Loucy (cell line): ENCODE measurements at regions not wholly inside any gene's neighbourhood (a gene's known extent, or its start where the extent isn't known, plus 50 kb on each side); places are given as distances from the start of the nearest gene placed in this dataset.

Experiments used
- H2AFZ ChIP-seq: fragments of 200-600 bp; sonication (generic); 2 replicates; pipeline ENCODE4 v1.6.0; 2016; ENCODE audit warnings: antibody characterized with exemption, mild to moderate bottlenecking, low read length, moderate library complexity
- H3F3A ChIP-seq: fragments of 200-600 bp; 2 replicates; pipeline ENCODE4 v1.6.0; 2016; ENCODE audit warnings: antibody characterized with exemption, low read depth, mild to moderate bottlenecking
- H3K27me3 ChIP-seq: fragments of 200-600 bp; sonication (generic); 2 replicates; pipeline ENCODE4 v1.6.1; 2014; ENCODE audit warnings: low read length, mild to moderate bottlenecking; ENCODE audit not compliant: insufficient read depth, poor library complexity, severe bottlenecking
- H3K36me3 ChIP-seq: fragments of 200-600 bp; sonication (generic); 2 replicates; pipeline ENCODE4 v1.6.1; 2016; ENCODE audit warnings: low read length; ENCODE audit not compliant: insufficient read depth
- H3K4me1 ChIP-seq: fragments of 200-600 bp; sonication (generic); 2 replicates; pipeline ENCODE4 v1.5.1; 2014; ENCODE audit warnings: low read length, mild to moderate bottlenecking; ENCODE audit not compliant: insufficient read depth, poor library complexity, severe bottlenecking
- H3K4me2 ChIP-seq: fragments of 200-600 bp; sonication (generic); 2 replicates; pipeline ENCODE4 v1.6.0; 2014; ENCODE audit warnings: antibody characterized with exemption, low read length, low read depth, mild to moderate bottlenecking; ENCODE audit not compliant: poor library complexity, severe bottlenecking
- H3K4me3 ChIP-seq: fragments of 200-600 bp; sonication (generic); 2 replicates; pipeline ENCODE4 v1.5.1; 2014; ENCODE audit warnings: low read length, mild to moderate bottlenecking, mixed read lengths; ENCODE audit not compliant: poor library complexity, severe bottlenecking
- H3K79me2 ChIP-seq: fragments of 200-600 bp; sonication (generic); 2 replicates; pipeline ENCODE4 v1.6.1; 2014; ENCODE audit warnings: low read length; ENCODE audit not compliant: insufficient read depth
- H3K9ac ChIP-seq: fragments of 200-600 bp; sonication (generic); 2 replicates; pipeline ENCODE4 v1.6.0; 2014; ENCODE audit warnings: mild to moderate bottlenecking, low read depth, low read length, moderate library complexity; ENCODE audit not compliant: poor library complexity, severe bottlenecking
- H3K9me2 ChIP-seq: fragments of 200-600 bp; sonication (generic); replicated peaks from 2 replicates; pipeline ENCODE4 v1.6.1; 2016; ENCODE audit warnings: low read depth, low read length, mixed read lengths
- H3K9me3 ChIP-seq: fragments of 200-600 bp; sonication (generic); 2 replicates; pipeline ENCODE4 v1.6.1; 2014; ENCODE audit warnings: mild to moderate bottlenecking, antibody characterized with exemption, low read length, low read depth; ENCODE audit not compliant: insufficient read depth
- H4K20me1 ChIP-seq: fragments of 200-600 bp; sonication (generic); 2 replicates; pipeline ENCODE4 v1.6.0; 2014; ENCODE audit warnings: antibody characterized with exemption, low read length, mild to moderate bottlenecking; ENCODE audit not compliant: insufficient read depth, poor library complexity, severe bottlenecking
- EZH2phosphoT487 ChIP-seq: fragments of 200-600 bp; IDR thresholded peaks from 2 replicates; pipeline ENCODE4 v1.6.1; 2018; ENCODE audit warnings: antibody characterized with exemption, mild to moderate bottlenecking, moderate library complexity, borderline replicate concordance
- TF ChIP-seq, protein P1 (sequence below): fragments of 200-600 bp; sonication (generic); conservative IDR thresholded peaks from 2 replicates; pipeline ENCODE4 v1.5.1; 2014; ENCODE audit warnings: mild to moderate bottlenecking, antibody characterized with exemption, low read length

DNA sequence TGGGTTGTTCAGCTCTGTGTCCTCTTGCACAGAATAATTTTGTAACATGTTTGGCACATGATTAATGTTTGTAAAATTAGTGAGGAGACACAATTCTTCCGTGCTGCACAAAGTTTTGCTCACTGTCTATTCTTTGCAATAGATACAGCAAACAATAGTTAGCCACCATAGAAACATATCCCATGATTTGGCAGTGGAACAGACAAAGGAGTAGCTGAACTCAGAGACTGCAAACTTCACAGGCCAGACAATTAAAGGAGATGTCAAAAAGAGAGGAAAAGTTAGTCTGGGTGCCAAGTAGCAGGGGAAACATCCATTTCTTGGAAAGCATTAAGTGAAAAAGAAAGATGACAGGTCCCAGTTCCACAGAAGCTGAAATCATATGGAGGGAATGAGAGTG, 267.4 kb upstream of the NRXN1 start:
- Histone ChIP-seq H3K9me2 (no peaks in the 10 kb centered on the region), H3K9ac (no peak overlapping the region), H3K27me3 (no peaks in the 10 kb centered on the region), H4K20me1 (no peaks in the 10 kb centered on the region), H3K4me2 (no peak overlapping the region), H3K36me3 (no peaks in the 10 kb centered on the region), H2AFZ (no peak overlapping the region), H3K4me1 (no peaks in the 10 kb centered on the region), H3K9me3 (no peaks in the 10 kb centered on the region), H3K4me3 (no peak overlapping the region), H3K79me2 (no peaks in the 10 kb centered on the region), H3F3A (no peaks in the 10 kb centered on the region)
- no peak for TF ChIP-seq EZH2phosphoT487
- TF ChIP-seq, protein P1, sequence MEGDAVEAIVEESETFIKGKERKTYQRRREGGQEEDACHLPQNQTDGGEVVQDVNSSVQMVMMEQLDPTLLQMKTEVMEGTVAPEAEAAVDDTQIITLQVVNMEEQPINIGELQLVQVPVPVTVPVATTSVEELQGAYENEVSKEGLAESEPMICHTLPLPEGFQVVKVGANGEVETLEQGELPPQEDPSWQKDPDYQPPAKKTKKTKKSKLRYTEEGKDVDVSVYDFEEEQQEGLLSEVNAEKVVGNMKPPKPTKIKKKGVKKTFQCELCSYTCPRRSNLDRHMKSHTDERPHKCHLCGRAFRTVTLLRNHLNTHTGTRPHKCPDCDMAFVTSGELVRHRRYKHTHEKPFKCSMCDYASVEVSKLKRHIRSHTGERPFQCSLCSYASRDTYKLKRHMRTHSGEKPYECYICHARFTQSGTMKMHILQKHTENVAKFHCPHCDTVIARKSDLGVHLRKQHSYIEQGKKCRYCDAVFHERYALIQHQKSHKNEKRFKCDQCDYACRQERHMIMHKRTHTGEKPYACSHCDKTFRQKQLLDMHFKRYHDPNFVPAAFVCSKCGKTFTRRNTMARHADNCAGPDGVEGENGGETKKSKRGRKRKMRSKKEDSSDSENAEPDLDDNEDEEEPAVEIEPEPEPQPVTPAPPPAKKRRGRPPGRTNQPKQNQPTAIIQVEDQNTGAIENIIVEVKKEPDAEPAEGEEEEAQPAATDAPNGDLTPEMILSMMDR, result no peak

DNA sequence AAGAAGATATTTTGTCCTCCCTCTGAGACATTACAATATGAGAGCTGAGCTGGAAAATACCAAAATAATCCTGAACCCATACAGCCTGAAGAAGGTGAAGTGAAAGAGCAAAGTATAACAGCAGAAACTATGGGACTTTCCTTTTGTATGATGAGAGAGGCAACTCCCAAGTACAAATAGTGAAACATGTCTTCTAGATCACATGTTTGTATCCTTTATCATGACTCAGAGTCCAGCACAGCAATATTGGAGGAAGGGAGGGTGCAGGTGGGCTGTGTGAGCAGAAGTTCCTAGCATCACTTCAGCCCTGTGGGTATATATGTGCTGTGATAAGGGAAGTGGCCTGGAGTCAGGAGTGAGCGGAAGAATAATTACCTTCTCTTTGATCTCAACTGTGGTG, 265.6 kb upstream of the NRXN1 start:
- Histone ChIP-seq H3K27me3 (no peaks in the 10 kb centered on the region), H3F3A (no peaks in the 10 kb centered on the region), H3K36me3 (no peaks in the 10 kb centered on the region), H4K20me1 (no peaks in the 10 kb centered on the region), H3K4me2 (no peak overlapping the region), H3K9ac (no peak overlapping the region), H3K9me3 (no peaks in the 10 kb centered on the region), H3K9me2 (no peaks in the 10 kb centered on the region), H3K4me1 (no peaks in the 10 kb centered on the region), H3K79me2 (no peaks in the 10 kb centered on the region), H3K4me3 (no peak overlapping the region), H2AFZ (no peak overlapping the region)
- TF ChIP-seq, protein P1, result no peak
- no peak for TF ChIP-seq EZH2phosphoT487

DNA sequence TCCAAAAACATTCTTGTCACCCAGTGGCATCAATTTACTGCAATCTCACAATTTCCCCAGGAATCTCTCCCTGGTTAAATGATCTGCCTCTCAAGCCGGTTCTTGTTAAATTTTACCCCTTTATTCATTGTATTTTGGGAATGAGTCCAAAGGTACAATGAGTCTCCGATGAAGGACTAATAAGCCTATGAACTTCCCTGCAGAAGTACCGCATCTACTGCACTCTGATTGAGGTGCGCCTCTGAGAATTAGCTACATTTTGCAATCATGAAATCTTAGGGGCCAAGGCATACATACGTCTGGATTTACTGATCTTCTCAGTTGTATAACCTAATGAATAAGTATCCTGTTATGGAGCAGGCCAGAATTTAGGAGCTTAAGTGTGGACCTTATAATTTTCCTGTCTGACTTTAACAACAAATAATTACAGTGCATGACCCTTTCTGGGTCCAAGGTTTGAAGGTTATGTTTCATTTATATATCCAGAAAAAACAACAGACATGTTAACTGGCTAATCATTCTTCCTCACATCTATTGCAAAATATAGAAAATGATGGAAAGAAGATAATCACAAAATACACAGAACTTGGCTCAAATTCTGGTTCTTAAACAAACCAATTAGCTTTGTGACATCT, 261.8 kb upstream of the NRXN1 start:
- no peaks in the 10 kb centered on the region for H3K36me3 ChIP-seq
- no peaks in the 10 kb centered on the region for H3K79me2 ChIP-seq
- no peak overlapping the region for H3K9ac ChIP-seq
- H3K27me3 ChIP-seq, result no peaks in the 10 kb centered on the region
- H3F3A ChIP-seq, result no peaks in the 10 kb centered on the region
- no peak overlapping the region for H3K4me2 ChIP-seq
- TF ChIP-seq EZH2phosphoT487, result no peak
- TF ChIP-seq, protein P1, result no peak
- H3K9me2 ChIP-seq, result no peaks in the 10 kb centered on the region
- no peaks in the 10 kb centered on the region for H3K9me3 ChIP-seq
- H4K20me1 ChIP-seq, result no peaks in the 10 kb centered on the region
- no peak overlapping the region for H3K4me3 ChIP-seq
- H3K4me1 ChIP-seq, result no peaks in the 10 kb centered on the region
- no peak overlapping the region for H2AFZ ChIP-seq
